ENCODE measurements at regions not wholly inside any gene's neighbourhood (a gene's known extent, or its start where the extent isn't known, plus 50 kb on each side); places are given as distances from the start of the nearest gene placed in this dataset.

- ATAC-seq (ENCODE audit: low FRiP score) (no peak), DNase-seq (ENCODE audit: low spot score) (no peak)
- no peak for TF ChIP-seq CTCF (IDR thresholded peaks at IDR 0.05)
Measured at GRCh38 chr11:109735128-109735527, 313.1 kb downstream of the C11orf87 start.

- no peak for TF ChIP-seq CTCF (IDR thresholded peaks at IDR 0.05)
- ATAC-seq (ENCODE audit: low FRiP score) (no peak), DNase-seq (ENCODE audit: low spot score) (no peak)
Measured at GRCh38 chr11:109739379-109739778, 317.4 kb downstream of the C11orf87 start.

- DNase-seq (ENCODE audit: low spot score) = no peak
- ATAC-seq (ENCODE audit: low FRiP score) = no peak
- TF ChIP-seq CTCF (IDR thresholded peaks at IDR 0.05) = no peak
Measured at GRCh38 chr11:109745996-109746625, 324.1 kb downstream of the C11orf87 start.

- DNase-seq (ENCODE audit: low spot score) (no peak), ATAC-seq (ENCODE audit: low FRiP score) (peak; percentile 61)
- TF ChIP-seq CTCF (IDR thresholded peaks at IDR 0.05) = no peak
Measured at GRCh38 chr11:109747839-109748238, 325.8 kb downstream of the C11orf87 start.

DNA sequence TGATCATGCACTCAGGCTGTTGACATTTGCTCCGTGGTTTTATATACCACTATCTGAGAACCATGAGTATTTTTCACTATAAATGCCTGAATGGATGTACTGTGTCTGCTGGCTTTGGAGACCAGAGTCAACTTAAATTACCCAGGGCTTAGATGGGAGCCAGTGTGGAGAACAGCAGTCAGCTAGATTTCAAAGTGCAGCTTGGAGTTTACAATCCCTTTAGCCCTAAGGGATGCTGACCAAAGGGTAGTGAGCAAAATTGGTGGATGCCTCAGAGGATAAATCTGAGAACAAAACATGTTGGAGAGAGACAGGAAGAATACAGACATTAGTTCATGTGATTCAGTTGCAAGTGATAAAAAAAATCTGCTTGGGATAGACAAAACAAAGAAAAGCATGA lies 327.5 kb downstream of the C11orf87 start:
- DNase-seq (ENCODE audit: low spot score) = no peak
- TF ChIP-seq CTCF (IDR thresholded peaks at IDR 0.05) = no peak
- ATAC-seq (ENCODE audit: low FRiP score) = no peak

GRCh38 chr11:109750964-109751363 lies 329.0 kb downstream of the C11orf87 start:
- no peak for TF ChIP-seq CTCF (IDR thresholded peaks at IDR 0.05)
- DNase-seq (ENCODE audit: low spot score) (no peak), ATAC-seq (ENCODE audit: low FRiP score) (no peak)

- DNase-seq (ENCODE audit: low spot score) = no peak
- no peak for TF ChIP-seq CTCF (IDR thresholded peaks at IDR 0.05)
- ATAC-seq (ENCODE audit: low FRiP score) = no peak
Measured at GRCh38 chr11:109752212-109752825, 330.3 kb downstream of the C11orf87 start.

Data from omental fat pad (tissue), 3 donors.